ENCODE measurements at regions not wholly inside any gene's neighbourhood (a gene's known extent, or its start where the extent isn't known, plus 50 kb on each side); places are given as distances from the start of the nearest gene placed in this dataset.

DNA sequence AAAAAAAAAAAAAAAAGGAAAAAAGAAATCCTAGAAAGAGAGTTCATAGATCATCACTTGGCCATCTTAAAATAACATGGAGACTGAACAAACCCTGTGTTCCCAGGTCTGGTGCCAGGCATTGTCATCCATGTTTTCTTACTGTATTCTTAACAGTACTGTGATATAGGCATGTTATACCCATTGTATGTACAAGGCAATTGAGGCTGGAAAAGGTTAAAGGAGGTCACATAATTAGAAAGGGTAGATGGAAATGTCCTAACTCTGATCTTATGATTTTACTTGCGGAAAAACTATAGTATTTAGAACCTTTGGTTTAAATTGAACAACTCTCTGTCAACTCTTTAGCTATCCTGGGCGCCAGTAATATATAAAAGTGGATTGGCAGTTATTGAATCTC, 478.2 kb upstream of the RGS6 start:
- no peak for TF ChIP-seq CTCF (IDR thresholded peaks at IDR 0.05)
- no peak for TF ChIP-seq POLR2A (IDR thresholded peaks at IDR 0.05)

All from uterus (tissue), 2 donors.